ENCODE measurements at regions not wholly inside any gene's neighbourhood (a gene's known extent, or its start where the extent isn't known, plus 50 kb on each side); places are given as distances from the start of the nearest gene placed in this dataset.
"Not testable (repeated sequence)": the region's sequence is repeated elsewhere in the genome, so short reads cannot be mapped to it uniquely, and the experiment has no call there.

GRCh38 chr21:6363591-6363990 lies 4157.8 kb upstream of the TPTE start:
- DNase-seq; intact Hi-C loops (cut with DNase I, micrococcal nuclease); ATAC-seq: not testable (repeated sequence)

GRCh38 chr21:6368824-6369223 lies 4152.6 kb upstream of the TPTE start:
- peak; percentile 10 to 33 for DNase-seq
- intact Hi-C loops (cut with DNase I, micrococcal nuclease); ATAC-seq: not testable (repeated sequence)

GRCh38 chr21:6373253-6373652 lies 4148.1 kb upstream of the TPTE start:
- ATAC-seq; intact Hi-C loops (cut with DNase I, micrococcal nuclease): not testable (repeated sequence)
- DNase-seq, result peak in 1 of 2 donors; percentile 9

- peak; percentile 44 to 54 for DNase-seq
- ATAC-seq; intact Hi-C loops (cut with DNase I, micrococcal nuclease): not testable (repeated sequence)
Observed at GRCh38 chr21:6374232-6374631, 4147.2 kb upstream of the TPTE start.

- intact Hi-C loops (cut with DNase I, micrococcal nuclease); ATAC-seq: not testable (repeated sequence)
- DNase-seq, result peak; percentile 12 to 24
Observed at GRCh38 chr21:6374926-6375325, 4146.5 kb upstream of the TPTE start.

- peak in 1 of 2 donors; percentile 9 for DNase-seq
Observed at GRCh38 chr21:6375776-6376175, 4145.6 kb upstream of the TPTE start.

GRCh38 chr21:6376321-6377070 lies 4144.9 kb upstream of the TPTE start:
- ATAC-seq; intact Hi-C loops (cut with DNase I, micrococcal nuclease): not testable (repeated sequence)
- DNase-seq, result peak in 1 of 2 donors; percentile 21

More at GRCh38 chr21:6375776-6376175, 4145.6 kb upstream of the TPTE start:
- intact Hi-C loops (cut with DNase I, micrococcal nuclease); ATAC-seq: not testable (repeated sequence)
